HFFc6 (cell line): ENCODE measurements at regions not wholly inside any gene's neighbourhood (a gene's known extent, or its start where the extent isn't known, plus 50 kb on each side); places are given as distances from the start of the nearest gene placed in this dataset.

Experiments
- DNase-seq: peaks from one replicate; pipeline ENCODE4 v3.0.0-alpha.2; 2018
- H3K27ac Mint-ChIP-seq: 2 replicates; pipeline ENCODE4 v1.8.0; 2020; ENCODE audit warnings: mild to moderate bottlenecking, mixed read lengths
- H3K27me3 Mint-ChIP-seq: 2 replicates; pipeline ENCODE4 v1.8.0; 2021; ENCODE audit warnings: mild to moderate bottlenecking, moderate library complexity, mixed read lengths; ENCODE audit not compliant: insufficient read depth
- H3K36me3 Mint-ChIP-seq: 2 replicates; pipeline ENCODE4 v1.8.0; 2021; ENCODE audit warnings: low read depth, mixed read lengths
- H3K4me1 Mint-ChIP-seq: 2 replicates; pipeline ENCODE4 v1.8.0; 2020; ENCODE audit warnings: low read depth, mixed read lengths
- H3K4me3 Mint-ChIP-seq: 2 replicates; pipeline ENCODE4 v1.8.0; 2020; ENCODE audit warnings: mild to moderate bottlenecking, moderate library complexity, mixed read lengths
- H3K9me3 Mint-ChIP-seq: 2 replicates; pipeline ENCODE4 v1.8.0; 2020; ENCODE audit warnings: mild to moderate bottlenecking, mixed read lengths
- TF ChIP-seq, protein P1 (sequence below): fragments of 200-600 bp; sonication (generic); IDR thresholded peaks from 2 replicates; pipeline ENCODE4 v1.5.0; 2021; ENCODE audit warnings: antibody characterized with exemption, mild to moderate bottlenecking

DNA sequence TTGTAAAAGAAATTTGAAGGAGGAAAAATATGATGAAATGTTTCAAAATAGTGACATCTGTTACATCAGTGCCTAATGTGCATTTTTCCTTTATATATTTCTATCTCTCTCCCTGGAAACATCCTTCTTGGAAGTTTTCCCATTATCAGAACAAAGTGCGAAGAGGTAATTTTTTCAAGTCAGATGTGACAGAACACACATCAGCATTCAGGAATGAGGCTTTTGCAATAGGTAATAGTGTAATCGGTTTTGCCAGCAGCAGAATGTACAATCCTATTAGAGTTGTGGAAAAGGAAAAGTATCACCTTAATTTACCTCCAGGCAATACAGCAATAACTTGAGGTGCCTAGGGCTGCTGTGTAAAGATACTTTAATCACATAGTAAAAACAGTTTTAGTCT is 275.8 kb downstream of the FAT3 start:
- H3K27me3 Mint-ChIP-seq = peaks cover 3% of the 10 kb centered on the region; the same call in 1 of the 2 replicates
- no peaks in the 10 kb centered on the region; the same call in 1 of the 2 replicates for H3K4me1 Mint-ChIP-seq
- peaks cover 36% of the 10 kb centered on the region for H3K9me3 Mint-ChIP-seq
- H3K36me3 Mint-ChIP-seq = no peaks in the 10 kb centered on the region
- H3K27ac Mint-ChIP-seq = no peak overlapping the region
- no peak overlapping the region for H3K4me3 Mint-ChIP-seq
- DNase-seq = no peak
- TF ChIP-seq, protein P1, sequence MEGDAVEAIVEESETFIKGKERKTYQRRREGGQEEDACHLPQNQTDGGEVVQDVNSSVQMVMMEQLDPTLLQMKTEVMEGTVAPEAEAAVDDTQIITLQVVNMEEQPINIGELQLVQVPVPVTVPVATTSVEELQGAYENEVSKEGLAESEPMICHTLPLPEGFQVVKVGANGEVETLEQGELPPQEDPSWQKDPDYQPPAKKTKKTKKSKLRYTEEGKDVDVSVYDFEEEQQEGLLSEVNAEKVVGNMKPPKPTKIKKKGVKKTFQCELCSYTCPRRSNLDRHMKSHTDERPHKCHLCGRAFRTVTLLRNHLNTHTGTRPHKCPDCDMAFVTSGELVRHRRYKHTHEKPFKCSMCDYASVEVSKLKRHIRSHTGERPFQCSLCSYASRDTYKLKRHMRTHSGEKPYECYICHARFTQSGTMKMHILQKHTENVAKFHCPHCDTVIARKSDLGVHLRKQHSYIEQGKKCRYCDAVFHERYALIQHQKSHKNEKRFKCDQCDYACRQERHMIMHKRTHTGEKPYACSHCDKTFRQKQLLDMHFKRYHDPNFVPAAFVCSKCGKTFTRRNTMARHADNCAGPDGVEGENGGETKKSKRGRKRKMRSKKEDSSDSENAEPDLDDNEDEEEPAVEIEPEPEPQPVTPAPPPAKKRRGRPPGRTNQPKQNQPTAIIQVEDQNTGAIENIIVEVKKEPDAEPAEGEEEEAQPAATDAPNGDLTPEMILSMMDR = no peak

DNA sequence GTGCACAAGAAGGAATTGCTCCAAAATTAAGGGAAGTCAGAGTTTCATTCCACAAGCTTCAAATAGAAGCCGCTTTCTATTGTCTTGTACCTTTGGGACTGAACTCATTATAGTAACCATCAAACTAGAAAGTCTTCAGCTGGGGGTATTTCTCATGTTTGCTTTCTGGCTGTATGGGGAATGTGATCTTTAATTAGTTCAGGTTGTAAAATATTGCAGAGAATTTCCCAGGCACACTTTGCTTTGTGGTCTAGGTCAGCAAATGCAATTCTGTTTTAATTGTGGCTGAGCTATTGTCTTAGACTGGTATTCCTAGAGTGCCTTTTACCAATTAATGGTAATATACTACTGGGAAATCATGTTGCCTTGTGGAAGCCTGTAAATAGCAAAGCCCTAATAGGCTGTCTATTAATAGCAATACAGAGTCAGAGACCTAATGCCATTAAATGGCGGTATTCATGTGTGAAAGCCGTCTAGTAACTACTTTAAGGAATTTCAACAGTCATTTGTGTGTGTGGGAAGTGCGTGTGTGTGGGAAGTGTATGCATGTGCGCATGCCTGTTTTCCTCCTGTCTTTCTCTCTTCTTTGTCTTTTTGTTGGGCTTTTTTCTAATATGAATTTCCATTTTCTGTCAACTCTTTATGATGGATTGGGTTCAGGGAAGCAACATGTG is 276.6 kb downstream of the FAT3 start:
- TF ChIP-seq, protein P1 = no peak
- peaks cover 37% of the 10 kb centered on the region for H3K9me3 Mint-ChIP-seq
- no peaks in the 10 kb centered on the region; the same call in 1 of the 2 replicates for H3K4me1 Mint-ChIP-seq
- DNase-seq = no peak
- peaks cover 2% of the 10 kb centered on the region; the same call in 1 of the 2 replicates for H3K27me3 Mint-ChIP-seq
- H3K36me3 Mint-ChIP-seq = no peaks in the 10 kb centered on the region
- H3K4me3 Mint-ChIP-seq = no peak overlapping the region
- no peak overlapping the region for H3K27ac Mint-ChIP-seq

DNA sequence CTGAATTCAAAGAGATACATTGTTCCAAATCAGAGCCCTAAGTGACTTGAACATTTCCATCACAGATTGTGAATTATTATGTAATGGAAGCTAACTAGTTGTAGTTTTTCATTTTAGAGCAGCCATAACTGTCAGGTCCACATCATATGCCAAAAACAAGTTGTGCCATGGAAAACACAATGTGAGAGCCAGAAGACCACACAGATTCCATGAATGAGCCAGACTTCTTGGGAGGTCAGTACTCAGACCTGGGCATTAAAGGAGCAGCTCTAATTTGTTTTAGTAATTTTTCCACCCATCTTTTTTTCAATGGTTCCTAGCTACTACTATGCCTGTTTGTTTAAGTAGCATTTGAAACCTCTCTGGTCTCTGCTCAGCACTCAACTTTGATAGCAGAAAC is 279.4 kb downstream of the FAT3 start:
- no peak overlapping the region for H3K4me3 Mint-ChIP-seq
- H3K4me1 Mint-ChIP-seq = no peaks in the 10 kb centered on the region; the same call in 1 of the 2 replicates
- H3K27ac Mint-ChIP-seq = no peak overlapping the region
- no peaks in the 10 kb centered on the region for H3K36me3 Mint-ChIP-seq
- H3K9me3 Mint-ChIP-seq = peaks cover 25% of the 10 kb centered on the region; the same call in 1 of the 2 replicates
- TF ChIP-seq, protein P1 = no peak
- DNase-seq = no peak
- no peaks in the 10 kb centered on the region; the same call in 1 of the 2 replicates for H3K27me3 Mint-ChIP-seq

DNA sequence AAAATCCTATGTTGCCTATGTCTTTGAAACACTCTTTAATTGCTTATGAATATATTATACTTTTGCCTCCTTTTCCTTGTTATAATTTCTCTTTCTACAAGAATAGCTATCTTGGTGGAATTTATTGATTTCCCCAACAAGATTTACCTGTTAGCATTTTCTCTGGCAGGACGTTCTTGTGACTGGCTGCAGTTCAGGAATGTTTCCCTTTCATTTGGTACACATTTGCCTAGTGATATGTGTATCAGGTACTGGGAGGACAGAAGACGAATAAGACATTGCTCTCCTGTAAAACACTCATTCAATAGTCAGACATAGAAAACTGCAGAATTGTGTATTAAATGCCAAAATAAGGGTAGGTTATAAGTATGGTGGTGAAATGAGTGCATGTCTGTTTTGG is 279.9 kb downstream of the FAT3 start:
- peaks cover 24% of the 10 kb centered on the region; the same call in 1 of the 2 replicates for H3K9me3 Mint-ChIP-seq
- DNase-seq = no peak
- H3K27ac Mint-ChIP-seq = no peak overlapping the region
- no peak overlapping the region for H3K4me3 Mint-ChIP-seq
- H3K36me3 Mint-ChIP-seq = no peaks in the 10 kb centered on the region
- no peaks in the 10 kb centered on the region; the same call in 1 of the 2 replicates for H3K27me3 Mint-ChIP-seq
- TF ChIP-seq, protein P1 = no peak
- H3K4me1 Mint-ChIP-seq = no peaks in the 10 kb centered on the region; the same call in 1 of the 2 replicates

DNA sequence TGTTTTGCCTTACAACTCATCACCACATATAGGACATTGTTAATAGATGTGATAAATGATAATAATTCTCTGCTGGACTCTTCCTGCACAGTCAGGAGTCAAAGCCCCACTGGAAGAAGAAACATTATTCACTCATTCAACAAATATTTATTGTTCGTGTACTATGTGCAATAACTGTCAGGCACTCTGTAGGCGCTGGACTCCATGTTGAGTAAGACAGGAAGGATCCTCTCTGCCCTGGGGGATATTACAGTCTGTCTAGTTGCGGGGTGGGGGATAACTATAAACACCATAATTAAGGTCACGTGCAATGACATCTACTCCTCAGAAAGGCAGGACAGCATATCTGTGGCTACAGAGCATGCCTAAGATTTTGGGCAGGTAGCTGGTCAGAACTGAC is 281.1 kb downstream of the FAT3 start:
- H3K27me3 Mint-ChIP-seq = no peaks in the 10 kb centered on the region; the same call in 1 of the 2 replicates
- H3K9me3 Mint-ChIP-seq = peaks cover 22% of the 10 kb centered on the region; the same call in 1 of the 2 replicates
- no peak for DNase-seq
- TF ChIP-seq, protein P1 = no peak
- no peaks in the 10 kb centered on the region for H3K36me3 Mint-ChIP-seq
- no peaks in the 10 kb centered on the region; the same call in 1 of the 2 replicates for H3K4me1 Mint-ChIP-seq
- H3K4me3 Mint-ChIP-seq = no peak overlapping the region
- H3K27ac Mint-ChIP-seq = no peak overlapping the region
